ENCODE measurements at regions not wholly inside any gene's neighbourhood (a gene's known extent, or its start where the extent isn't known, plus 50 kb on each side); places are given as distances from the start of the nearest gene placed in this dataset.

GRCh38 chr16:6048017-6048416, 950.4 kb upstream of the EEF2KMT start:
- Histone ChIP-seq H3K4me3 (no peak overlapping the region), H3K36me3 (no peaks in the 10 kb centered on the region), H3K4me1 (no peaks in the 10 kb centered on the region), H3K27me3 (no peaks in the 10 kb centered on the region), H3K27ac (no peak overlapping the region), H3K9me3 (no peaks in the 10 kb centered on the region)
- no peak for DNase-seq (ENCODE audit: low spot score in 2 of 2)
- no peak for TF ChIP-seq CTCF (IDR thresholded peaks at IDR 0.05)
- no peak for TF ChIP-seq POLR2A (IDR thresholded peaks at IDR 0.05)
- no peak for TF ChIP-seq POLR2AphosphoS5 (IDR thresholded peaks at IDR 0.05)
- intact Hi-C loops (cut with DNase I; ENCODE audit: low total_unique reads), result no loop called here

- Histone ChIP-seq H3K9me3 (no peaks in the 10 kb centered on the region), H3K27ac (no peak overlapping the region), H3K4me1 (no peaks in the 10 kb centered on the region), H3K4me3 (no peak overlapping the region), H3K36me3 (no peaks in the 10 kb centered on the region), H3K27me3 (no peaks in the 10 kb centered on the region)
- TF ChIP-seq POLR2A (IDR thresholded peaks at IDR 0.05), result no peak
- TF ChIP-seq POLR2AphosphoS5 (IDR thresholded peaks at IDR 0.05), result no peak
- TF ChIP-seq CTCF (IDR thresholded peaks at IDR 0.05), result no peak
- no peak for DNase-seq (ENCODE audit: low spot score in 2 of 2)
- intact Hi-C loops (cut with DNase I; ENCODE audit: low total_unique reads), result no loop called here
Measured at GRCh38 chr16:6047325-6047724, 949.7 kb upstream of the EEF2KMT start.

GRCh38 chr16:6038941-6039645, 941.5 kb upstream of the EEF2KMT start:
- no peaks in the 10 kb centered on the region for H3K9me3 ChIP-seq
- H3K27me3 ChIP-seq, result no peaks in the 10 kb centered on the region
- TF ChIP-seq POLR2AphosphoS5 (IDR thresholded peaks at IDR 0.05), result no peak
- no peak for TF ChIP-seq POLR2A (IDR thresholded peaks at IDR 0.05)
- TF ChIP-seq CTCF (IDR thresholded peaks at IDR 0.05), result no peak
- intact Hi-C loops (cut with DNase I; ENCODE audit: low total_unique reads), result no loop called here
- H3K4me3 ChIP-seq, result no peak overlapping the region
- no peaks in the 10 kb centered on the region for H3K4me1 ChIP-seq
- no peaks in the 10 kb centered on the region for H3K36me3 ChIP-seq
- DNase-seq (ENCODE audit: low spot score in 2 of 2), result no peak
- no peak overlapping the region for H3K27ac ChIP-seq

GRCh38 chr16:6035161-6035560, 937.6 kb upstream of the EEF2KMT start:
- Histone ChIP-seq H3K9me3 (no peaks in the 10 kb centered on the region), H3K4me1 (no peaks in the 10 kb centered on the region), H3K27me3 (no peaks in the 10 kb centered on the region), H3K36me3 (no peaks in the 10 kb centered on the region), H3K27ac (no peak overlapping the region), H3K4me3 (no peak overlapping the region)
- TF ChIP-seq POLR2AphosphoS5 (IDR thresholded peaks at IDR 0.05) (no peak), POLR2A (IDR thresholded peaks at IDR 0.05) (no peak), CTCF (IDR thresholded peaks at IDR 0.05) (no peak)
- no peak for DNase-seq (ENCODE audit: low spot score in 2 of 2)
- intact Hi-C loops (cut with DNase I; ENCODE audit: low total_unique reads), result no loop called here

GRCh38 chr16:6034511-6034910, 936.9 kb upstream of the EEF2KMT start:
- Histone ChIP-seq H3K4me1 (no peaks in the 10 kb centered on the region), H3K4me3 (no peak overlapping the region), H3K27me3 (no peaks in the 10 kb centered on the region), H3K36me3 (no peaks in the 10 kb centered on the region), H3K27ac (no peak overlapping the region), H3K9me3 (no peaks in the 10 kb centered on the region)
- no peak for TF ChIP-seq POLR2AphosphoS5 (IDR thresholded peaks at IDR 0.05)
- no peak for DNase-seq (ENCODE audit: low spot score in 2 of 2)
- intact Hi-C loops (cut with DNase I; ENCODE audit: low total_unique reads), result no loop called here

Data from breast epithelium (tissue), 4 donors.